ENCODE measurements at regions not wholly inside any gene's neighbourhood (a gene's known extent, or its start where the extent isn't known, plus 50 kb on each side); places are given as distances from the start of the nearest gene placed in this dataset.

- no peak for TF ChIP-seq CTCF (conservative IDR thresholded peaks at IDR 0.05; ENCODE audit: low read depth, low read length)
- no peak for TF ChIP-seq EZH2phosphoT487 (IDR thresholded peaks at IDR 0.05; ENCODE audit: borderline replicate concordance, low read length)
These were observed 248.9 kb downstream of the ENGASE start for GRCh38 chr17:79323566-79323965.
